Hematopoietic multipotent progenitor cell treated with erythropoietin and hydrocortisone succinate and interleukin-3 and kit ligand, for 15 days (in vitro differentiated cells): ENCODE measurements at regions not wholly inside any gene's neighbourhood (a gene's known extent, or its start where the extent isn't known, plus 50 kb on each side); places are given as distances from the start of the nearest gene placed in this dataset.

ENCODE experiments used
- DNase-seq: peaks from one replicate; pipeline ENCODE4 v3.0.0-alpha.2; 2015; ENCODE audit warnings: low spot score

GRCh38 chr2:238654479-238655197 lies 193.2 kb upstream of the TWIST2 start:
- no peak for DNase-seq

GRCh38 chr2:238655198-238655860 lies 192.6 kb upstream of the TWIST2 start:
- no peak for DNase-seq

- no peak for DNase-seq
Measured at GRCh38 chr2:238655974-238656722, 191.7 kb upstream of the TWIST2 start.

GRCh38 chr2:238657132-238658053 lies 190.5 kb upstream of the TWIST2 start:
- DNase-seq = no peak

GRCh38 chr2:238658054-238658407 lies 189.9 kb upstream of the TWIST2 start:
- no peak for DNase-seq

GRCh38 chr2:238658820-238659219 lies 189.1 kb upstream of the TWIST2 start:
- DNase-seq = no peak

- no peak for DNase-seq
Measured at GRCh38 chr2:238659231-238659630, 188.7 kb upstream of the TWIST2 start.

- DNase-seq = no peak
Measured at GRCh38 chr2:238663586-238663985, 184.3 kb upstream of the TWIST2 start.

GRCh38 chr2:238665919-238666318 lies 182.0 kb upstream of the TWIST2 start:
- no peak for DNase-seq

- DNase-seq = no peak
Measured at GRCh38 chr2:238666543-238666942, 181.3 kb upstream of the TWIST2 start.

- DNase-seq = no peak
Measured at GRCh38 chr2:238667008-238667407, 180.9 kb upstream of the TWIST2 start.

GRCh38 chr2:238667639-238668038 lies 180.2 kb upstream of the TWIST2 start:
- no peak for DNase-seq

- no peak for DNase-seq
Measured at GRCh38 chr2:238668426-238668825, 179.5 kb upstream of the TWIST2 start.

GRCh38 chr2:238669046-238669445 lies 178.8 kb upstream of the TWIST2 start:
- DNase-seq = no peak

- no peak for DNase-seq
Measured at GRCh38 chr2:238669581-238670080, 178.3 kb upstream of the TWIST2 start.

- DNase-seq = no peak
Measured at GRCh38 chr2:238670111-238670585, 177.7 kb upstream of the TWIST2 start.

- no peak for DNase-seq
Measured at GRCh38 chr2:238682536-238682935, 165.3 kb upstream of the TWIST2 start.

- DNase-seq = no peak
Measured at GRCh38 chr2:238684362-238685326, 163.2 kb upstream of the TWIST2 start.

- no peak for DNase-seq
Measured at GRCh38 chr2:238685327-238685709, 162.6 kb upstream of the TWIST2 start.

GRCh38 chr2:238685713-238686112 lies 162.2 kb upstream of the TWIST2 start:
- DNase-seq = no peak

GRCh38 chr2:238686223-238686622 lies 161.7 kb upstream of the TWIST2 start:
- no peak for DNase-seq
